Activated CD8-positive, alpha-beta T cell treated with anti-CD3 and anti-CD28 coated beads for 36 hours (primary cell): ENCODE measurements at regions not wholly inside any gene's neighbourhood (a gene's known extent, or its start where the extent isn't known, plus 50 kb on each side); places are given as distances from the start of the nearest gene placed in this dataset.
"Not testable (repeated sequence)": the region's sequence is repeated elsewhere in the genome, so short reads cannot be mapped to it uniquely, and the experiment has no call there.

Experiments used
- ATAC-seq: fragments of 200-7000 bp; cut with Tn5 transposase; one replicate; pipeline ENCODE4 v1.10.0; 2021; ENCODE audit warnings: mild to moderate bottlenecking, moderate library complexity
- CTCF ChIA-PET: fragments of 350-600 bp; sonication (Branson Sonifier 250); formaldehyde crosslinking; loops from one replicate; lab custom pipeline; 2021; ENCODE audit warnings: antibody characterized with exemption; lab: Charles Lee
- POLR2A ChIA-PET: fragments of 350-600 bp; sonication (Branson Sonifier 250); formaldehyde crosslinking; loops from one replicate; lab custom pipeline; 2021; ENCODE audit warnings: antibody characterized with exemption; lab: Charles Lee
- DNase-seq: peaks from one replicate; pipeline ENCODE4 v3.0.0-alpha.2; 2020
- H3K27ac Mint-ChIP-seq: one replicate; pipeline ENCODE4 v1.8.0; 2021; ENCODE audit warnings: mild to moderate bottlenecking, mixed read lengths
- H3K27me3 Mint-ChIP-seq: one replicate; pipeline ENCODE4 v1.8.0; 2021; ENCODE audit warnings: mixed read lengths
- H3K36me3 Mint-ChIP-seq: one replicate; pipeline ENCODE4 v1.8.0; 2021; ENCODE audit warnings: low read depth, mixed read lengths
- H3K4me1 Mint-ChIP-seq: one replicate; pipeline ENCODE4 v1.8.0; 2021; ENCODE audit warnings: low read depth, mixed read lengths
- H3K4me3 Mint-ChIP-seq: one replicate; pipeline ENCODE4 v1.8.0; 2021; ENCODE audit warnings: mild to moderate bottlenecking, moderate library complexity, mixed read lengths
- H3K9me3 Mint-ChIP-seq: one replicate; pipeline ENCODE4 v1.8.0; 2021; ENCODE audit warnings: mixed read lengths
- CTCF ChIP-seq: fragments of 200-600 bp; IDR thresholded peaks from one replicate; pipeline ENCODE4 v1.8.0; 2022; ENCODE audit warnings: antibody characterized with exemption, mild to moderate bottlenecking
- intact Hi-C: fragments of 100-400 bp; cut with micrococcal nuclease; formaldehyde crosslinking; loops from one replicate; pipeline ENCODE4 v1.10.0; 2022

GRCh38 chr2:95700519-95700918 is 108.7 kb downstream of the TRIM43 start:
- no peaks in the 10 kb centered on the region for H3K9me3 Mint-ChIP-seq
- no peak for ATAC-seq
- no peaks in the 10 kb centered on the region for H3K36me3 Mint-ChIP-seq
- no peak for DNase-seq
- no peak for TF ChIP-seq CTCF
- intact Hi-C loops = no loop called here
- peaks cover 15% of the 10 kb centered on the region for H3K27me3 Mint-ChIP-seq
- CTCF ChIA-PET = no interaction called here
- no peaks in the 10 kb centered on the region for H3K4me1 Mint-ChIP-seq
- no peak overlapping the region for H3K27ac Mint-ChIP-seq
- POLR2A ChIA-PET = no interaction called here
- no peak overlapping the region for H3K4me3 Mint-ChIP-seq

- Mint-ChIP-seq H3K4me3 (no peak overlapping the region), H3K9me3 (no peaks in the 10 kb centered on the region), H3K27ac (no peak overlapping the region), H3K4me1 (no peaks in the 10 kb centered on the region), H3K36me3 (no peaks in the 10 kb centered on the region), H3K27me3 (peaks cover 6% of the 10 kb centered on the region)
- no peak for TF ChIP-seq CTCF
- no peak for ATAC-seq
- intact Hi-C loops = no loop called here
- DNase-seq = no peak
- POLR2A ChIA-PET = no interaction called here
- CTCF ChIA-PET = no interaction called here
Measured at GRCh38 chr2:95702471-95702870, 110.7 kb downstream of the TRIM43 start.

- H3K27ac Mint-ChIP-seq, H3K36me3 Mint-ChIP-seq, POLR2A ChIA-PET, intact Hi-C loops, DNase-seq, H3K9me3 Mint-ChIP-seq, CTCF ChIA-PET, H3K27me3 Mint-ChIP-seq, ATAC-seq, H3K4me1 Mint-ChIP-seq, H3K4me3 Mint-ChIP-seq: not testable (repeated sequence)
Measured at GRCh38 chr2:95707161-95707560, 115.4 kb downstream of the TRIM43 start.

GRCh38 chr2:95707837-95708236 is 116.0 kb downstream of the TRIM43 start:
- Mint-ChIP-seq H3K27ac (no peak overlapping the region), H3K36me3 (no peaks in the 10 kb centered on the region), H3K4me3 (no peak overlapping the region), H3K27me3 (no peaks in the 10 kb centered on the region), H3K4me1 (no peaks in the 10 kb centered on the region), H3K9me3 (no peaks in the 10 kb centered on the region)
- intact Hi-C loops = no loop called here
- ATAC-seq = no peak
- no peak for TF ChIP-seq CTCF
- ChIA-PET CTCF (no interaction called here), POLR2A (no interaction called here)
- DNase-seq = no peak

- no peak for DNase-seq
- no peak for ATAC-seq
- intact Hi-C loops = no loop called here
- no peaks in the 10 kb centered on the region for H3K4me1 Mint-ChIP-seq
- no peaks in the 10 kb centered on the region for H3K9me3 Mint-ChIP-seq
- ChIA-PET CTCF (no interaction called here), POLR2A (no interaction called here)
- no peaks in the 10 kb centered on the region for H3K36me3 Mint-ChIP-seq
- no peaks in the 10 kb centered on the region for H3K27me3 Mint-ChIP-seq
- H3K27ac Mint-ChIP-seq = no peak overlapping the region
- H3K4me3 Mint-ChIP-seq = no peak overlapping the region
- TF ChIP-seq CTCF = no peak
Measured at GRCh38 chr2:95709831-95710230, 118.0 kb downstream of the TRIM43 start.

- POLR2A ChIA-PET, H3K4me3 Mint-ChIP-seq, ATAC-seq, H3K27ac Mint-ChIP-seq, CTCF ChIA-PET, H3K36me3 Mint-ChIP-seq, intact Hi-C loops, H3K9me3 Mint-ChIP-seq, H3K4me1 Mint-ChIP-seq, H3K27me3 Mint-ChIP-seq, DNase-seq: not testable (repeated sequence)
Measured at GRCh38 chr2:95713470-95714177, 121.8 kb downstream of the TRIM43 start.

- H3K9me3 Mint-ChIP-seq, ATAC-seq, intact Hi-C loops, H3K27me3 Mint-ChIP-seq, H3K36me3 Mint-ChIP-seq, CTCF ChIA-PET, H3K4me1 Mint-ChIP-seq, H3K27ac Mint-ChIP-seq, DNase-seq, H3K4me3 Mint-ChIP-seq, POLR2A ChIA-PET: not testable (repeated sequence)
Measured at GRCh38 chr2:95714398-95714797, 122.6 kb downstream of the TRIM43 start.
